SKM-1 (cell line): ENCODE measurements at regions not wholly inside any gene's neighbourhood (a gene's known extent, or its start where the extent isn't known, plus 50 kb on each side); places are given as distances from the start of the nearest gene placed in this dataset.

ENCODE experiments used
- DNase-seq: peaks from one replicate; lab custom pipeline; 2025; ENCODE audit not compliant: unreplicated experiment; lab: John Stamatoyannopoulos, UW

- DNase-seq, result no peak
Measured at GRCh38 chr6:103215847-103216246, 1643.9 kb downstream of the HACE1 start.

GRCh38 chr6:103210686-103211085, 1649.0 kb downstream of the HACE1 start:
- no peak for DNase-seq

GRCh38 chr6:103198386-103198785, 1661.3 kb downstream of the HACE1 start:
- DNase-seq, result no peak

GRCh38 chr6:103193413-103193812, 1666.3 kb downstream of the HACE1 start:
- no peak for DNase-seq

- DNase-seq, result no peak
Measured at GRCh38 chr6:103191391-103192093, 1668.2 kb downstream of the HACE1 start.

- DNase-seq, result no peak
Measured at GRCh38 chr6:103184776-103185175, 1674.9 kb downstream of the HACE1 start.

- no peak for DNase-seq
Measured at GRCh38 chr6:103183831-103184411, 1675.8 kb downstream of the HACE1 start.

- no peak for DNase-seq
Measured at GRCh38 chr6:103178193-103178592, 1681.5 kb downstream of the HACE1 start.

- DNase-seq, result no peak
Measured at GRCh38 chr6:103177791-103178190, 1681.9 kb downstream of the HACE1 start.

GRCh38 chr6:103175056-103175455, 1684.7 kb downstream of the HACE1 start:
- no peak for DNase-seq

GRCh38 chr6:103167345-103168071, 1692.2 kb downstream of the HACE1 start:
- no peak for DNase-seq

- DNase-seq, result no peak
Measured at GRCh38 chr6:103154779-103155572, 1704.7 kb downstream of the HACE1 start.

- no peak for DNase-seq
Measured at GRCh38 chr6:103153016-103153415, 1706.7 kb downstream of the HACE1 start.

GRCh38 chr6:103142902-103143301, 1716.8 kb downstream of the HACE1 start:
- no peak for DNase-seq

- no peak for DNase-seq
Measured at GRCh38 chr6:103140308-103141027, 1719.3 kb downstream of the HACE1 start.

- DNase-seq, result no peak
Measured at GRCh38 chr6:103139377-103139776, 1720.3 kb downstream of the HACE1 start.

- no peak for DNase-seq
Measured at GRCh38 chr6:103124471-103124870, 1731.0 kb downstream of the GRIK2 start.

GRCh38 chr6:103122766-103123601, 1729.5 kb downstream of the GRIK2 start:
- DNase-seq, result peak; percentile 51

- no peak for DNase-seq
Measured at GRCh38 chr6:103119056-103119455, 1725.5 kb downstream of the GRIK2 start.

- DNase-seq, result no peak
Measured at GRCh38 chr6:103114582-103114981, 1721.1 kb downstream of the GRIK2 start.
